ENCODE measurements at regions not wholly inside any gene's neighbourhood (a gene's known extent, or its start where the extent isn't known, plus 50 kb on each side); places are given as distances from the start of the nearest gene placed in this dataset.
"Not testable (repeated sequence)": the region's sequence is repeated elsewhere in the genome, so short reads cannot be mapped to it uniquely, and the experiment has no call there.

- ATAC-seq (replicated peaks), result no peak
- H3K27ac Mint-ChIP-seq, result no peak overlapping the region
- no peak overlapping the region for H3K4me3 Mint-ChIP-seq
- H3K36me3 Mint-ChIP-seq (ENCODE audit: low read depth), result no peaks in the 10 kb centered on the region
- H3K9me3 Mint-ChIP-seq, result no peaks in the 10 kb centered on the region
- no peaks in the 10 kb centered on the region for H3K4me1 Mint-ChIP-seq
- H3K27me3 Mint-ChIP-seq, result peaks cover 4% of the 10 kb centered on the region
Measured at GRCh38 chr17:37820995-37821713, 76.3 kb upstream of the HNF1B start.

GRCh38 chr17:37820313-37820994 lies 75.6 kb upstream of the HNF1B start:
- no peak overlapping the region for H3K4me3 Mint-ChIP-seq
- H3K27ac Mint-ChIP-seq, result no peak overlapping the region
- H3K9me3 Mint-ChIP-seq, result no peaks in the 10 kb centered on the region
- peaks cover 6% of the 10 kb centered on the region for H3K27me3 Mint-ChIP-seq
- no peak for ATAC-seq (replicated peaks)
- no peaks in the 10 kb centered on the region for H3K4me1 Mint-ChIP-seq
- H3K36me3 Mint-ChIP-seq (ENCODE audit: low read depth), result no peaks in the 10 kb centered on the region

- Mint-ChIP-seq H3K27ac (no peak overlapping the region), H3K4me1 (no peaks in the 10 kb centered on the region), H3K9me3 (no peaks in the 10 kb centered on the region), H3K27me3 (peaks cover 10% of the 10 kb centered on the region), H3K36me3 (ENCODE audit: low read depth) (no peaks in the 10 kb centered on the region), H3K4me3 (no peak overlapping the region)
- ATAC-seq (replicated peaks), result no peak
Measured at GRCh38 chr17:37818689-37819088, 73.8 kb upstream of the HNF1B start.

- Mint-ChIP-seq H3K27ac (no peak overlapping the region), H3K4me3 (no peak overlapping the region), H3K27me3 (peaks cover 13% of the 10 kb centered on the region), H3K4me1 (no peaks in the 10 kb centered on the region), H3K9me3 (no peaks in the 10 kb centered on the region), H3K36me3 (ENCODE audit: low read depth) (no peaks in the 10 kb centered on the region)
- ATAC-seq (replicated peaks), result no peak
Measured at GRCh38 chr17:37816950-37817349, 72.1 kb upstream of the HNF1B start.

- Mint-ChIP-seq H3K4me1 (no peaks in the 10 kb centered on the region), H3K36me3 (ENCODE audit: low read depth) (no peaks in the 10 kb centered on the region), H3K27ac (no peak overlapping the region), H3K27me3 (peaks cover 21% of the 10 kb centered on the region), H3K9me3 (no peaks in the 10 kb centered on the region), H3K4me3 (no peak overlapping the region)
- ATAC-seq (replicated peaks), result no peak
Measured at GRCh38 chr17:37815536-37815935, 70.7 kb upstream of the HNF1B start.

GRCh38 chr17:37813751-37814150 lies 68.9 kb upstream of the HNF1B start:
- no peaks in the 10 kb centered on the region for H3K36me3 Mint-ChIP-seq (ENCODE audit: low read depth)
- no peak for ATAC-seq (replicated peaks)
- H3K27me3 Mint-ChIP-seq, result peaks cover 25% of the 10 kb centered on the region
- H3K4me1 Mint-ChIP-seq, result no peaks in the 10 kb centered on the region
- H3K9me3 Mint-ChIP-seq, result no peaks in the 10 kb centered on the region
- no peak overlapping the region for H3K27ac Mint-ChIP-seq
- no peak overlapping the region for H3K4me3 Mint-ChIP-seq

- peaks cover 23% of the 10 kb centered on the region for H3K27me3 Mint-ChIP-seq
- H3K36me3 Mint-ChIP-seq (ENCODE audit: low read depth); H3K4me1 Mint-ChIP-seq; H3K4me3 Mint-ChIP-seq; H3K27ac Mint-ChIP-seq; H3K9me3 Mint-ChIP-seq; ATAC-seq (replicated peaks): not testable (repeated sequence)
Measured at GRCh38 chr17:37808846-37809245, 64.0 kb upstream of the HNF1B start.

- no peak for ATAC-seq (replicated peaks)
- Mint-ChIP-seq H3K4me1 (no peaks in the 10 kb centered on the region), H3K36me3 (ENCODE audit: low read depth) (no peaks in the 10 kb centered on the region), H3K4me3 (no peak overlapping the region), H3K27ac (no peak overlapping the region), H3K27me3 (peaks cover 4% of the 10 kb centered on the region), H3K9me3 (no peaks in the 10 kb centered on the region)
Measured at GRCh38 chr17:37802712-37803416, 58.0 kb upstream of the HNF1B start.

GRCh38 chr17:37802061-37802595 lies 57.3 kb upstream of the HNF1B start:
- no peak overlapping the region for H3K27ac Mint-ChIP-seq
- H3K36me3 Mint-ChIP-seq (ENCODE audit: low read depth), result no peaks in the 10 kb centered on the region
- H3K9me3 Mint-ChIP-seq, result no peaks in the 10 kb centered on the region
- ATAC-seq (replicated peaks), result no peak
- no peaks in the 10 kb centered on the region for H3K4me1 Mint-ChIP-seq
- peaks cover 4% of the 10 kb centered on the region for H3K27me3 Mint-ChIP-seq
- H3K4me3 Mint-ChIP-seq, result no peak overlapping the region

- Mint-ChIP-seq H3K4me1 (no peaks in the 10 kb centered on the region), H3K27ac (no peak overlapping the region), H3K4me3 (no peak overlapping the region), H3K36me3 (ENCODE audit: low read depth) (no peaks in the 10 kb centered on the region), H3K9me3 (no peaks in the 10 kb centered on the region), H3K27me3 (peaks cover 4% of the 10 kb centered on the region)
- ATAC-seq (replicated peaks), result no peak
Measured at GRCh38 chr17:37801171-37801570, 56.3 kb upstream of the HNF1B start.

GRCh38 chr17:37797206-37797605 lies 52.3 kb upstream of the HNF1B start:
- Mint-ChIP-seq H3K27ac (no peak overlapping the region), H3K27me3 (peaks cover 7% of the 10 kb centered on the region), H3K4me1 (no peaks in the 10 kb centered on the region), H3K9me3 (no peaks in the 10 kb centered on the region), H3K4me3 (no peak overlapping the region), H3K36me3 (ENCODE audit: low read depth) (no peaks in the 10 kb centered on the region)
- no peak for ATAC-seq (replicated peaks)

GRCh38 chr17:37796076-37796475 lies 51.2 kb upstream of the HNF1B start:
- Mint-ChIP-seq H3K4me3 (no peak overlapping the region), H3K27ac (no peak overlapping the region), H3K4me1 (no peaks in the 10 kb centered on the region), H3K9me3 (no peaks in the 10 kb centered on the region), H3K36me3 (ENCODE audit: low read depth) (no peaks in the 10 kb centered on the region), H3K27me3 (peaks cover 7% of the 10 kb centered on the region)
- no peak for ATAC-seq (replicated peaks)

All from activated T-helper 17 cell treated with anti-CD3 and anti-CD28 coated beads, Interleukin-2, amount 50 U/mL, for 72 hours (primary cell).